PC-9 (cell line): ENCODE measurements at regions not wholly inside any gene's neighbourhood (a gene's known extent, or its start where the extent isn't known, plus 50 kb on each side); places are given as distances from the start of the nearest gene placed in this dataset.
"Not testable (repeated sequence)": the region's sequence is repeated elsewhere in the genome, so short reads cannot be mapped to it uniquely, and the experiment has no call there.

ENCODE experiments used
- BruUV-seq: library from RNA; stranded (reverse); fragments of 400-500 nt; replicated peaks from 2 replicates; lab custom pipeline; 2021; lab: Mats Ljungman, UMichigan
- CTCF ChIA-PET: fragments of 300-600 bp; sonication (Branson Sonifier 250); formaldehyde crosslinking; loops from one replicate; lab custom pipeline; 2022; ENCODE audit warnings: antibody characterized with exemption; lab: Charles Lee
- POLR2A ChIA-PET: fragments of 300-600 bp; sonication (Branson Sonifier 250); formaldehyde crosslinking; loops from one replicate; lab custom pipeline; 2022; ENCODE audit warnings: antibody characterized with exemption; ENCODE audit not compliant: unreplicated experiment; lab: Charles Lee
- DNase-seq, 2 experiments: peaks; one replicate each; pipeline versions ENCODE4 v3.0.0 to v3.0.0-alpha.2; 2015 to 2022; ENCODE audit warnings: mixed read lengths in 1 of 2
- H2AFZ ChIP-seq: fragments of 200-600 bp; sonication (generic); 2 replicates; pipeline ENCODE4 v1.8.1; 2017; ENCODE audit warnings: antibody characterized with exemption
- H3F3A ChIP-seq: fragments of 200-600 bp; sonication (generic); 2 replicates; pipeline ENCODE4 v1.8.1; 2017; ENCODE audit warnings: antibody characterized with exemption, mild to moderate bottlenecking, low read depth; ENCODE audit not compliant: insufficient read depth
- H3K27ac ChIP-seq: fragments of 200-600 bp; sonication (generic); 2 replicates; pipeline ENCODE4 v1.6.1; 2016; ENCODE audit warnings: mixed run types
- H3K27me3 ChIP-seq: fragments of 200-600 bp; sonication (generic); 2 replicates; pipeline ENCODE4 v1.6.1; 2016; ENCODE audit warnings: low read depth, mixed run types; ENCODE audit not compliant: insufficient read depth
- H3K36me3 ChIP-seq: fragments of 200-600 bp; sonication (generic); 2 replicates; pipeline ENCODE4 v1.6.1; 2016; ENCODE audit warnings: low read depth, mixed run types
- H3K4me1 ChIP-seq: fragments of 200-600 bp; sonication (generic); replicated peaks from 2 replicates; pipeline ENCODE4 v1.6.1; 2016; ENCODE audit warnings: mixed run types; ENCODE audit not compliant: insufficient read depth
- H3K4me2 ChIP-seq: fragments of 200-600 bp; sonication (generic); 2 replicates; pipeline ENCODE4 v1.6.1; 2017; ENCODE audit warnings: mixed run types
- H3K4me3 ChIP-seq: fragments of 200-600 bp; sonication (generic); 2 replicates; pipeline ENCODE4 v1.6.1; 2016; ENCODE audit warnings: mixed run types
- H3K79me2 ChIP-seq: fragments of 200-600 bp; sonication (generic); 2 replicates; pipeline ENCODE4 v1.6.1; 2017; ENCODE audit warnings: low read depth, mixed run types
- H3K9me2 ChIP-seq: fragments of 200-600 bp; sonication (generic); 2 replicates; pipeline ENCODE4 v1.8.1; 2017; ENCODE audit warnings: mild to moderate bottlenecking; ENCODE audit not compliant: insufficient read depth
- H3K9me3 ChIP-seq: fragments of 200-600 bp; sonication (generic); 2 replicates; pipeline ENCODE4 v1.8.1; 2016; ENCODE audit warnings: low read depth; ENCODE audit not compliant: insufficient read depth
- H4K20me1 ChIP-seq: fragments of 200-600 bp; sonication (generic); 2 replicates; pipeline ENCODE4 v1.8.1; 2017; ENCODE audit not compliant: insufficient read depth
- EZH2 ChIP-seq: fragments of 200-600 bp; sonication (generic); IDR thresholded peaks from 2 replicates; pipeline ENCODE4 v1.8.0; 2017; ENCODE audit warnings: antibody characterized with exemption, low read depth
- intact Hi-C: fragments of 100-400 bp; cut with micrococcal nuclease; formaldehyde crosslinking; loops from one replicate; pipeline ENCODE4 v1.10.0; 2022; ENCODE audit not compliant: unreplicated experiment
- TF ChIP-seq, protein P1 (sequence below): fragments of 200-600 bp; sonication (generic); conservative IDR thresholded peaks from 2 replicates; pipeline ENCODE4 v1.6.1; 2017; ENCODE audit warnings: mixed run types, antibody characterized with exemption, mild to moderate bottlenecking, moderate library complexity

DNA sequence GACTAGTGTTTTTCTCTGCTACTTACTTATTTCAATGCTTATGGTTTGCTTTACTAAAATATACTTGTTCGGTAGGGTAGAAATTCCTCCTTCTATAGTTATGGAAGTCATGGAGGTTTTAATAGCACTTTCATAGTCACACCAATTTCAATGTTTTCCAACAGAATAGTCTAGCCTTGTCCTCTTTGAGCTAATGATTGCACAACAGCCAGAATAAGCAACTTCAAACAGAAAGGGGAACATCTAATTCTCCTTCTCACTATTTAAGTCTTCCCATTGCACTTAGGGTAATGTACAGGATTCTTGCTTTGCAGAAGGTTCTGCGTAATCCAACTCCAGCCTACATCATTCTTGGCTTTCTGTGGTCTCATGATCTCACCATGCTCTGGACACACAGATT lies 287.7 kb upstream of the GCFC2 start:
- BruUV-seq = no TSS peak

DNA sequence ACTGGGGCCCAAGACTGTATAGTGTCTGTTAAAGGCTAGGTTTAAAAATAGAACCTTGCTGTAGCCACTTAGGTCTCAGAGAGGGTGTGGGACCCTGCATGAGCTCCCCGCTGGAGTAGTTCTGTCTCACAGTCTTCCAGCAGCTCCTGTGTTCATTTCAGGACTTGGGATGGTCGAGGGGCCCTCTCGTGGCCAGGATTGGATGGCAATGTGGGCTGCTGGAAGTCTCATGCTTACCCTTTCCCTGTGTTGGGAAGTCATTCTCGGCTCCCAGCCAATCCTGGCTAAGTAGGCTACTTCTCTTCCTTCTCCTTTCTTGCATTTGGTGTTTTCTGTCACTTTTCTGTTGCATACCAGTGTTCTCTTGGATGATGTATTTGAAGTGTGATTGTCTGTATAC lies 284.0 kb upstream of the GCFC2 start:
- intact Hi-C loops = no loop called here
- CTCF ChIA-PET = no interaction called here

More for the DNA sequence above, 287.7 kb upstream of the GCFC2 start:
- TF ChIP-seq, protein P1, sequence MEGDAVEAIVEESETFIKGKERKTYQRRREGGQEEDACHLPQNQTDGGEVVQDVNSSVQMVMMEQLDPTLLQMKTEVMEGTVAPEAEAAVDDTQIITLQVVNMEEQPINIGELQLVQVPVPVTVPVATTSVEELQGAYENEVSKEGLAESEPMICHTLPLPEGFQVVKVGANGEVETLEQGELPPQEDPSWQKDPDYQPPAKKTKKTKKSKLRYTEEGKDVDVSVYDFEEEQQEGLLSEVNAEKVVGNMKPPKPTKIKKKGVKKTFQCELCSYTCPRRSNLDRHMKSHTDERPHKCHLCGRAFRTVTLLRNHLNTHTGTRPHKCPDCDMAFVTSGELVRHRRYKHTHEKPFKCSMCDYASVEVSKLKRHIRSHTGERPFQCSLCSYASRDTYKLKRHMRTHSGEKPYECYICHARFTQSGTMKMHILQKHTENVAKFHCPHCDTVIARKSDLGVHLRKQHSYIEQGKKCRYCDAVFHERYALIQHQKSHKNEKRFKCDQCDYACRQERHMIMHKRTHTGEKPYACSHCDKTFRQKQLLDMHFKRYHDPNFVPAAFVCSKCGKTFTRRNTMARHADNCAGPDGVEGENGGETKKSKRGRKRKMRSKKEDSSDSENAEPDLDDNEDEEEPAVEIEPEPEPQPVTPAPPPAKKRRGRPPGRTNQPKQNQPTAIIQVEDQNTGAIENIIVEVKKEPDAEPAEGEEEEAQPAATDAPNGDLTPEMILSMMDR = no peak
- TF ChIP-seq EZH2 = no peak
- Histone ChIP-seq H3K9me2 (no peaks in the 10 kb centered on the region), H3K4me1 (no peaks in the 10 kb centered on the region), H3K27me3 (no peaks in the 10 kb centered on the region), H3K4me2 (no peak overlapping the region), H3K36me3 (no peaks in the 10 kb centered on the region), H3K79me2 (no peaks in the 10 kb centered on the region), H4K20me1 (no peaks in the 10 kb centered on the region), H3K27ac (no peak overlapping the region), H3K9me3 (no peaks in the 10 kb centered on the region), H3K4me3 (no peak overlapping the region), H2AFZ (no peak overlapping the region), H3F3A (no peaks in the 10 kb centered on the region)
- no peak for DNase-seq
- CTCF ChIA-PET = no interaction called here
- POLR2A ChIA-PET = no interaction called here
- intact Hi-C loops = no loop called here

DNA sequence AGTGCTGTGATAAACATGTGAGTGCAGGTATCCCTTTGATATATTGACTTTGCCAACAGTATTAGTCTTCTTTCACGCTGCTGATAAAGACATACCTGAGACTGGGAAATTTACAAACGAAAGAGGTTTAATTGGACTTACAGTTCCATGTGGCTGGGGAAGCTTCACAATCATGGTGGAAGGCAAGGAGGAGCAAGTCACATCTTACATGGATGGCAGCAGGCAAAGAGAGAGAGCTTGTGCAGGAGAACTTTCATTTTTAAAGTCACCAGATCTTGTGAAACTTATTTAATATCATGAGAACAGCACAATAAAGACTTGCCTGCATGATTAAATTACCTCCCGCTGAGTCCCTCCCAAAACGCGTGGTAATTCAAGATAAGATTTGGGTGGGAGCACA lies 277.9 kb upstream of the GCFC2 start:
- H3K79me2 ChIP-seq, H2AFZ ChIP-seq, H3K36me3 ChIP-seq, H4K20me1 ChIP-seq, H3K4me1 ChIP-seq, H3K27me3 ChIP-seq, intact Hi-C loops, CTCF ChIA-PET, DNase-seq, H3K9me3 ChIP-seq, H3K9me2 ChIP-seq, H3K27ac ChIP-seq, POLR2A ChIA-PET, H3F3A ChIP-seq, BruUV-seq, H3K4me3 ChIP-seq, H3K4me2 ChIP-seq: not testable (repeated sequence)

More for the DNA sequence above, 284.0 kb upstream of the GCFC2 start:
- Histone ChIP-seq H3K9me2 (no peaks in the 10 kb centered on the region), H3K4me1 (no peaks in the 10 kb centered on the region), H3F3A (no peaks in the 10 kb centered on the region), H2AFZ (no peak overlapping the region), H3K4me2 (no peak overlapping the region), H3K36me3 (no peaks in the 10 kb centered on the region), H3K27ac (no peak overlapping the region), H3K79me2 (no peaks in the 10 kb centered on the region), H3K9me3 (no peaks in the 10 kb centered on the region), H3K27me3 (no peaks in the 10 kb centered on the region), H4K20me1 (no peaks in the 10 kb centered on the region), H3K4me3 (no peak overlapping the region)
- no peak for TF ChIP-seq EZH2
- TF ChIP-seq, protein P1 = no peak
- DNase-seq = no peak
- BruUV-seq = no TSS peak
- POLR2A ChIA-PET = no interaction called here

DNA sequence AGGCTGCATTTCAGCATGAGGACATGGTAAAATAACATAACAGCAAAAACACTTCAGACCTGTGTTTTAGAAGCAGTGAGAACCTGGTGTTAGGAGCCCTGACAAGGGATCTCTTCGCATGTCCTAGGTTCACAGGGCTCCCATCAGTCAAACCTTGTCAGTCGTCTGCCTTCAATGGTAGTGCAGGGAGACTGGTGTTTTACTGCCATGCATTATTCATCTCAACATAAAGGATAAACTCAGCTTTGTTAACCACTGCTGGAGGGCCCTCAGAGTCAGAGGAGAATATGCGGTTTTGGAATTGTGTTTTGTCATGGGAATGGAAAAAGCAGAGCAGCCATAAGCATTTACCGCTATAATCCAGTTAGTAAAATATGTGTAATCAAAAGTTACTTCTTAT lies 275.9 kb upstream of the GCFC2 start:
- Histone ChIP-seq H3K27ac (no peak overlapping the region), H3K4me1 (no peaks in the 10 kb centered on the region), H3K4me3 (no peak overlapping the region), H3K9me2 (no peaks in the 10 kb centered on the region), H3K79me2 (no peaks in the 10 kb centered on the region), H2AFZ (no peak overlapping the region), H3F3A (no peaks in the 10 kb centered on the region), H3K27me3 (peaks cover 7% of the 10 kb centered on the region; the same call in 1 of the 2 replicates), H3K9me3 (no peaks in the 10 kb centered on the region), H4K20me1 (no peaks in the 10 kb centered on the region; the same call in 1 of the 2 replicates), H3K36me3 (no peaks in the 10 kb centered on the region), H3K4me2 (no peak overlapping the region)
- TF ChIP-seq EZH2 = no peak
- TF ChIP-seq, protein P1 = no peak
- POLR2A ChIA-PET = no interaction called here
- CTCF ChIA-PET = no interaction called here
- intact Hi-C loops = no loop called here
- BruUV-seq = no TSS peak
- no peak for DNase-seq
